Osteoblast (primary cell): ENCODE measurements at regions not wholly inside any gene's neighbourhood (a gene's known extent, or its start where the extent isn't known, plus 50 kb on each side); places are given as distances from the start of the nearest gene placed in this dataset.

Source experiments
- DNase-seq: peaks from one replicate; pipeline ENCODE4 v3.0.0; 2011; ENCODE audit warnings: low spot score, mixed read lengths; ENCODE audit not compliant: insufficient read length; ENCODE audit errors: missing footprints
- H2AFZ ChIP-seq: 2 replicates; pipeline ENCODE4 v1.6.0; 2011; ENCODE audit warnings: mild to moderate bottlenecking, low read length
- H3K27ac ChIP-seq: 2 replicates; pipeline ENCODE4 v1.5.1; 2011; ENCODE audit warnings: mild to moderate bottlenecking, low read depth, low read length, moderate library complexity
- H3K27me3 ChIP-seq: 2 replicates; pipeline ENCODE4 v1.6.0; 2012; ENCODE audit warnings: mild to moderate bottlenecking, control low read depth, inconsistent platforms, low read length, moderate library complexity; ENCODE audit not compliant: insufficient read depth
- H3K36me3 ChIP-seq: 2 replicates; pipeline ENCODE4 v1.5.1; 2011; ENCODE audit warnings: mild to moderate bottlenecking, low read length, control low read depth, moderate library complexity; ENCODE audit not compliant: insufficient read depth
- H3K4me1 ChIP-seq: 2 replicates; pipeline ENCODE4 v1.5.1; 2011; ENCODE audit warnings: mild to moderate bottlenecking, low read length, control low read depth, moderate library complexity; ENCODE audit not compliant: insufficient read depth
- H3K4me2 ChIP-seq: 2 replicates; pipeline ENCODE4 v1.6.0; 2011; ENCODE audit warnings: mild to moderate bottlenecking, low read length; ENCODE audit not compliant: insufficient read depth
- H3K4me3 ChIP-seq: fragments of 200-600 bp; sonication (generic); 3 replicates; pipeline ENCODE4 v1.5.1; 2012; ENCODE audit warnings: mild to moderate bottlenecking, low read length, inconsistent platforms; ENCODE audit not compliant: insufficient read depth
- H3K79me2 ChIP-seq: 2 replicates; pipeline ENCODE4 v1.6.0; 2012; ENCODE audit warnings: mild to moderate bottlenecking, low read length, control low read depth, inconsistent platforms; ENCODE audit not compliant: insufficient read depth
- H3K9me3 ChIP-seq: 2 replicates; pipeline ENCODE4 v1.5.1; 2011; ENCODE audit warnings: low read depth, low read length, control low read depth
- H4K20me1 ChIP-seq: 2 replicates; pipeline ENCODE4 v1.6.0; 2012; ENCODE audit warnings: mild to moderate bottlenecking, low read length, control low read depth; ENCODE audit not compliant: insufficient read depth
- CTCF ChIP-seq: IDR thresholded peaks from 2 replicates; pipeline ENCODE4 v1.5.1; 2011; ENCODE audit warnings: mild to moderate bottlenecking, low read depth, low read length, moderate library complexity; ENCODE audit errors: extremely low read depth

- Histone ChIP-seq H3K9me3 (no peaks in the 10 kb centered on the region), H3K27me3 (no peaks in the 10 kb centered on the region), H3K79me2 (no peaks in the 10 kb centered on the region), H3K4me2 (no peak overlapping the region), H3K4me3 (no peak overlapping the region), H2AFZ (no peak overlapping the region), H3K27ac (no peak overlapping the region), H3K36me3 (no peaks in the 10 kb centered on the region), H4K20me1 (no peaks in the 10 kb centered on the region), H3K4me1 (no peaks in the 10 kb centered on the region)
- no peak for DNase-seq
- no peak for TF ChIP-seq CTCF
Observed at GRCh38 chr4:18756671-18757070, 735.1 kb upstream of the LCORL start.

- Histone ChIP-seq H3K79me2 (no peaks in the 10 kb centered on the region), H2AFZ (no peak overlapping the region), H3K4me2 (no peak overlapping the region), H3K4me1 (no peaks in the 10 kb centered on the region), H4K20me1 (no peaks in the 10 kb centered on the region), H3K4me3 (no peak overlapping the region), H3K9me3 (no peaks in the 10 kb centered on the region), H3K27me3 (no peaks in the 10 kb centered on the region), H3K27ac (no peak overlapping the region), H3K36me3 (no peaks in the 10 kb centered on the region)
- TF ChIP-seq CTCF = no peak
- no peak for DNase-seq
Observed at GRCh38 chr4:18754180-18754579, 732.6 kb upstream of the LCORL start.

DNA sequence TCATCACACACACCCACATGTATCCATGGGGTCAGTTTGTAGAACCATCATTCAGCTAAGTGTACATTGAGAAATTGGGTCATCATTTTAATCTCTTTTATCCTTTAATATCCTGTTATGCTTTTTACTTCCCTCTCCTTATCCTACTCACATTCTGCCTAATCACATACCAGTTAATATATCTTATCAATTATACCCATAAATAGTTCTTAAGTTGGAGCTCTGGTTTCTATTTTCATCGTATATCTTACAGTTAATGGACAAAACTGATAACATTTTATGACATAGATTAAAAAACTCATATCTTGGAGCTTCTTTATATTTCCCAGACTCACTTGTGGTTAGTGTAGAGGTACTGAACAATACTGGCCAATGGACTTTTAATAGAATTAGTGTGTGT, 729.5 kb upstream of the LCORL start:
- no peak overlapping the region for H2AFZ ChIP-seq
- H3K4me1 ChIP-seq = no peaks in the 10 kb centered on the region
- no peaks in the 10 kb centered on the region for H3K27me3 ChIP-seq
- no peaks in the 10 kb centered on the region for H4K20me1 ChIP-seq
- H3K27ac ChIP-seq = no peak overlapping the region
- H3K4me3 ChIP-seq = no peak overlapping the region
- no peaks in the 10 kb centered on the region for H3K9me3 ChIP-seq
- no peak for DNase-seq
- no peak overlapping the region for H3K4me2 ChIP-seq
- no peaks in the 10 kb centered on the region for H3K36me3 ChIP-seq
- H3K79me2 ChIP-seq = no peaks in the 10 kb centered on the region
- no peak for TF ChIP-seq CTCF

DNA sequence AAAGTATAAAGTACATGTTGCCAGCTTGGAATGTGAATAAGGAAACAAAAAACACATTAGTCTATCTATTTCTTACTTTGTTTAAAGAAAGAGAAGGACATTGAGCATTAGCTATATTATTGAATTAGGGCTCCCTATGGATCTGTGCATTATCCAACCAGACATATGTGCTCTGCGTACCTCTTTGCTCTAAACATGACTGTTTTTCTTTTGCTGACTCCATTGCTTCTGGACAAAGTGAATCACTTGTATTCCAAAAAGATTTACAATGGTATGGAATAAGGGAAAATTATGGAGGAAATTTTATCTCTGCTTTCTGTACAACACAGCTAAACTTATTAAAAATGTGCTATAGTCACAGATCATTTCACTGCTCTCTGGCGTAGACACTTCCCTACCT, 727.8 kb upstream of the LCORL start:
- no peak for DNase-seq
- no peak for TF ChIP-seq CTCF
- Histone ChIP-seq H3K4me1 (no peaks in the 10 kb centered on the region), H2AFZ (no peak overlapping the region), H4K20me1 (no peaks in the 10 kb centered on the region), H3K36me3 (no peaks in the 10 kb centered on the region), H3K4me3 (no peak overlapping the region), H3K79me2 (no peaks in the 10 kb centered on the region), H3K27ac (no peak overlapping the region), H3K9me3 (no peaks in the 10 kb centered on the region), H3K27me3 (no peaks in the 10 kb centered on the region), H3K4me2 (no peak overlapping the region)
